GM18502 (cell line): ENCODE measurements at regions not wholly inside any gene's neighbourhood (a gene's known extent, or its start where the extent isn't known, plus 50 kb on each side); places are given as distances from the start of the nearest gene placed in this dataset.
A peak's percentile ranks its signal among the peaks of the same experiment; 100 is the strongest.

Experiments used
- ATAC-seq: cut with Tn5 transposase; IDR thresholded peaks from one replicate; pipeline ENCODE4 v1.9.1; 2021; ENCODE audit warnings: mild to moderate bottlenecking; ENCODE audit not compliant: unreplicated experiment, poor library complexity

DNA sequence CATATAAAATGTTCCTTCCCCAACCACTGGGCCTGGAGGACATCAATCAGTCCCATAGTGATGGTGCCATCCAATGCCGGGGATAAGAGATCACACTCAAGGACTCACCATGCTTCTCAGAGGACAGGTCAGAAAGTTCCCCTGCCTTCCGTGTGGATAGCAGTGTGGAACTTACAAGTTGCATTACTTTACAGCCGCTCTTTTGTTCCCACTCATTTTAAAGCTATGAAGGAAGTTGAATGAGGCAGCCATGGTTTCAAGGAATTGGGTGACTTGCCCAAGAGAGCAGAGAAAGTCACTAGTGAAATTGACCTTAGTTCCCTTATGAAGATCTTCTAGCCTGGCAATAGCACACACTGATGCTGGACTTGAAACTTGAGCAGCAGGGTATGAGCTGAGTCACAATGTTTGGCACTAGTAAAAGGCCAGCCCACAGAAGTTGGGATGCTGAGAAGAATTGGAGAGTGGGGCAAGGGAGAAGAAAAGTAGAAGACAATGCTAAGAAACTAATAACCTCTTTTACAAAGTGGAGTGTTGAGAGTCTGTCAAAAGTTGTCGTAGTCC, 78.7 kb downstream of the CXCL12 start:
- no peak for ATAC-seq

- no peak for ATAC-seq
These were observed 83.0 kb downstream of the CXCL12 start for GRCh38 chr10:44301781-44302355.

- ATAC-seq = peak; percentile 96
These were observed 83.9 kb downstream of the CXCL12 start for GRCh38 chr10:44300666-44301649.

- ATAC-seq = no peak
These were observed 86.2 kb downstream of the CXCL12 start for GRCh38 chr10:44298713-44299112.

GRCh38 chr10:44297963-44298362, 86.9 kb downstream of the CXCL12 start:
- no peak for ATAC-seq

GRCh38 chr10:44295644-44296241, 89.2 kb downstream of the CXCL12 start:
- ATAC-seq = no peak

DNA sequence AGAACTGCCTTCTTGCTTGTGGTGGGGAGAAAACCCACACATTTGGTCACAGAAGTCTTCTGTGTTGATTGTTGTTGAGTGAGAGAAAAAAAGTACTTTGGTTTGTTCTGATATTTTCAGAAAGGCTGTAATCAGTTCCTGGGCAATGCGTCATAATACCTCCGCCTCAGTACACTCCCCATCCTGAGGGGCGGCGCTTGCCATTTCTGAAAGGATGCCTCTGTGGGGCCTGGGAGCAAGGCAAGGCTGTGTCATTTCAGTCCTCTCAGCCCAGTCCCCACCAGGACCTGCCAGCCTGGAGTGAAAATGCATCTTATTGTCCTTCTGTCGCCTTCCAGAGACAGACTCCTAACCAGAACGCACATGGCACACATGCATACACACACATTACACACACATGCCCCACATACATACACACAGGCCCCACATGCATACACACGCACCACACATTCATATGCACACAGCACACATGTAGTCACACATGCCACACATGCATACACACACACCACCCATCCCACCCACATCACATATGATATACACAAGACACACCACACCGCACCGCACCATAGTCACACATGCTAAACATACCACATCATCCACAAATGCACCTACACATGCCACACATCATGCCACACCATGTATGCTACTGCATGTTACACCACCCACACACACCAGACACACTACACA, 90.0 kb downstream of the CXCL12 start:
- no peak for ATAC-seq

DNA sequence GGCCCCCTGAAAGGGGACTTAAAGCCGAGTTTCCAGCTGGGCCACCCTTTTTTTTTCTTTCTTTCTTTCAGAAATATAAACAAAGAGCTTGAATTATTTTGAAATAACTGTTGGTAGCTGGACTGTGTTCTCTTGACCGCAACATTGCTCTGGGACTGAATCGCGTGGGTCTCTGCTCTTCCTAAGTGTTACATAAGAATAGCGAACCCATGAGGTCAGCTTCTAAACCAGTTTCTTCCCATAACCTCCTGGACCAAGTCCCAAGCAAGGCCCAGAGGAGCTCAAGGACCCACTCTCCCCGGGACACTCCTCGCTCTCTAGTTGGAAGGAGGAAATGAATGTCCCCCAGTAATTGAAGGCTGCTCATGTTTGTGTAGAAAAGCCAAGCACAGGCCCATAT, 91.1 kb downstream of the CXCL12 start:
- ATAC-seq = no peak

DNA sequence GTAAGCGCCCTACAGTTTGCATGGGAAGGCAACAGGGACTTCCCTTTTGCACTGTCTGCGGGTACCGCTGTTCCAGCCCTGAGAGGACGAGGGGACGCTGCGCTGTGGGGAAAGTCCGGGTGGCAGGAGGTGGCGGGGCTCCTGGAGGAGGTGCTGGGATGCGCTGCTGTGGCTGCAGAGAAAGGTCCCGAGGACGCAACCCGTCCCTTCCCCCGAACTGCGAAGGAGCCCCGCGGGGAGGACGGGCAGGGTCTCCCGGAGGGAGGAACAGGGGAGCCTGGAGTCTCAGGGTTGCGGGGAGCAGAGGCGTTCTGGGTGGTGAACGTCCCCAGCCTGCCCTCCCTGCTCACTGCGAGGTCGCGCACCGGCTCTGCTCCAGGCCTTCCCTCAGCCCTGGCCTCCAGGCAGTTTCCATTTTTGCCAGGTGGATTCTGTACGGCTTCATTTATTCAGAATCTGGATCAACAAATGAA, 91.6 kb downstream of the CXCL12 start:
- ATAC-seq = no peak

- ATAC-seq = no peak
These were observed 92.4 kb downstream of the CXCL12 start for GRCh38 chr10:44292390-44293002.

DNA sequence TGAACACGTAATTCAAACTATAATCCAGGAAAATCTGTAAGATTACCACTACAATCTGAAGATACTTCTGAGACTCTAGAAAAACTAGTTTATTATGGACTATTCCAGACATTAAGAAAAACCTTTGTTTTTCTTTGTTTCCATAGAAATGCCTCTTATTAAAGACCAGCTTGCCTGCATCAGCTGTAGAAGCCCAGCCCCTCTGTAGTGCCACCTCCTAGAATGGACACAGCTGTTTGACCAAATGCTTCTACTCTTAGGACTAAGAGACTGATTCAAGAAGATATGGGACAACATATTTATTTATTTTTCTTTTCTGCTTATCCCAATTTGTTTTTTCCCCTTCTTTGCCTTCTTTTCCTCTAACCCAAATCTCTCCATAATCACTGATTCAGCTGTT, 93.8 kb downstream of the CXCL12 start:
- no peak for ATAC-seq

- no peak for ATAC-seq
These were observed 95.8 kb downstream of the CXCL12 start for GRCh38 chr10:44289125-44289524.

DNA sequence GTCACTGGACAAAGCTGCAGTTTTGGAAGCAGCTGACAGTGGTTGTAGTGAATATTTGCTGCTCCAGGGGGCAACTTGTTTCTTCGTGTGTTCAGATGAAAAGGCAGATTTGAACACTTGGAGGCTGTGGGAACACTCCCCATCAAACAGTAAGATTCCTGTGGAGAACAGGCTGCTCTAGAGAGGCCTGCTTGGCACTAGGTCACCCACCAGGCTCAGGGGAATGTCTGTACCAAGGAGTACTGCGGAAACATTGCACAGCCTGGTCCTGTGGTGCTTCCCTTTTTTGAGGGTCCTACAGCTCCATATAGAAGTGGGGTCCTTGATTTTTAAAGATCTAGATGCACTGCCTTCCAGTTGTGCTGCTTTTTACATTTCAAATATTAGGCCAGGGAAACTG, 97.5 kb downstream of the CXCL12 start:
- ATAC-seq = no peak

- ATAC-seq = no peak
These were observed 100.5 kb downstream of the CXCL12 start for GRCh38 chr10:44284198-44285084.

- ATAC-seq = no peak
These were observed 102.1 kb downstream of the CXCL12 start for GRCh38 chr10:44282626-44283300.

DNA sequence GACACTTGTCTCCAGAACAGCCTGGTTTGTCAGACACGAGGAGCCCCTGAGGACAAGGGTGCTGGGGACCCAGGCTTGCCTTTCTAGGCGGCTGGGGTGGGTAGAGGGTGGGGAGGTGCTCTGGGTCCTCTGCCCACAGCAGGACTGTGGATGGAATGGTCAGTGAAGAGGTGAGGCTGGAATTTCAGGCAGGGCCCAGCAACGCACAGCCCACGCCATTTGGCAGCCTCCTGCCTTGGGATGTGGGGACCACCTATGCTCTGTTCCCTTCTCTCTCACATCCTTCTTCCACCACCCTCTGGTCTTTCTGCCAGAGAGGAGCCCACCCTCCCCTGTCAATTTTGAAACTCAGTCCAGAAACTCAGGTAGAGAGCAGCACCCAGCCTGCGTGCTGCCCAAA, 103.2 kb downstream of the CXCL12 start:
- ATAC-seq = no peak

GRCh38 chr10:44281089-44281613, 103.7 kb downstream of the CXCL12 start:
- ATAC-seq = no peak
